ENCODE measurements at regions not wholly inside any gene's neighbourhood (a gene's known extent, or its start where the extent isn't known, plus 50 kb on each side); places are given as distances from the start of the nearest gene placed in this dataset.
"Not testable (repeated sequence)": the region's sequence is repeated elsewhere in the genome, so short reads cannot be mapped to it uniquely, and the experiment has no call there.

DNA sequence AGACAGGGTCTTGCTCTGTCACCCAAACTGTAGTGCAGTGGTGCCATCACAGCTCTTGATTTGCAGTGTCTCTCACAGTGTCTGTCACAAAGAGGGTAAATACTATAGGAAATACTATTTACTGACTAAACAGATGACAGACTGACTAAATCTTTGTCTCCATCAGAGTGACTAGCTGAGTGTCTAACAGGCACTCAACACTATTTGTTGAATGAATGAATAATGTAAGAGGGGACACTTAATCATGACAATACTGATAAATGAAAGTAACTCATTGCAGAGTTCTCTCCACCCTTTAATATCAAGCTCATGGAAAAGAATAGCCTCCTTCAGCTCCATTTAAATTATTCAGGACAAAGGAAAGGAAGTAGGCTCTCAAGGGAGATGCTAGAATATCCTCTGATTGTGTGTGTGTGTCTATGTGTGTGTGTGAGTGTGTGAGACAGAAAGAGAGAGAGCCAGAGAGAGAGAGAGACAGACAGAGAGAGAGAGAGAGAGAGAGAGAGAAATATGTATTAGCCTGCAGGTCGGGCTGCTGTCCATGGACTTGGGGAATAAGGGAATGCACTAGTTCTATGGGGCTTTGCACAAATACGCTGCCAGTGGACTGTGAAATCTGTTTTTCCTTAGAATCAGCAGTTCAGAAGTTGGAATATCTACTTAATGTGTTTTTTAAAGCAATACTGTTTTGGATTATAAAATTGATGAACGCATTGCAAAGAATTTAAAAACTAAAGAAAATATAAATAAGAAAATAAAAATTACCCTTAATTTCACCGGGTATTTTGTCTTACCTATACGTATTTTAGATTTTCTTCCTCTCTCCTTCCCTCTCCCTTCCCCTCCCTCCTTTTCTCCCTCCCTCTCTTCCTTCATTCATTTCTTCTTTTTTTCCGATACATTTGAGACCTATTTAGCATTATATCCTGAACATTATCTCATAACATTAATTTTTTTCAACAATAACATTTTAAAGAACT is 132.9 kb upstream of the LRIG1 start:
- no peak for DNase-seq

- DNase-seq, result no peak
Measured at GRCh38 chr3:66638717-66639116, 137.9 kb upstream of the LRIG1 start.

- no peak for DNase-seq
Measured at GRCh38 chr3:66639809-66640356, 139.1 kb upstream of the LRIG1 start.

DNA sequence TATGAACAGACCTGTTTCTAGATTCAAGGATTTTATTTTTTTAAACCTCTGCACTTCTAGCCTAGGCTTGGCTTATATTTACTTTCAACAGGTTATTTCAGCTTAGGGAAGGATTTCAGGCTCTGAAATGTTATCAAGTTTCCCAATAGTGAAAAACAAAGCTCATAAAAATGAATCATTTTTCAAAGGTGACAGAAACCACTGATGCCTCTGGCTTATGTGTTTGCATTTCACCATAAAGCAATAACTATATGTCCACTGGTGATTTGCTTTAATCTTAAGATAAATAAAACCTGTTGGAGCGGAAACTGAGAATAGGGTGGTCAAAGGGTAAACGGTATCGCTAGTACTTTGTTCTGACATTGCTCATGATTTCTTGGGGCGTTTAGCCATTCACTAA is 141.2 kb upstream of the LRIG1 start:
- peak; percentile 61 for DNase-seq

GRCh38 chr3:66642484-66642883 is 141.7 kb upstream of the LRIG1 start:
- peak; percentile 46 for DNase-seq

DNA sequence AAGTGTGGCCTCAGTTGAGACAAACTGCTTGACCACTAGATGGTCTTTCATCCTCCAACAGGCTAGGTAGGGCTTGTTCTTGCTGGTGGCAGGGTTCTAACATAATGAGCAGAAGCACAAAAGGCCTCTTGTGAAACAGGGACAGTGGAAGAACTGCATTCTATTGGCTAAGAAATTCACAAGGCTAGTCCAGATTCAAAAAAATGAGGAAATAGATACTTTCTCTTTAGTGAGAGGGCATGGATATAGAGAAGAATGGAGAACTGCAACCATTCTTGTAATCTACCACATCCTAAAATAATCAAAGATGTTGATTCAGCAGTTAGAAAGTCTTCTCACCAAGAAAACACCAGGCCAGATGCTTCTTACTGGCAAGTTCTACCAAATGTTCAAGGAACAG is 143.7 kb upstream of the LRIG1 start:
- DNase-seq, result no peak

DNA sequence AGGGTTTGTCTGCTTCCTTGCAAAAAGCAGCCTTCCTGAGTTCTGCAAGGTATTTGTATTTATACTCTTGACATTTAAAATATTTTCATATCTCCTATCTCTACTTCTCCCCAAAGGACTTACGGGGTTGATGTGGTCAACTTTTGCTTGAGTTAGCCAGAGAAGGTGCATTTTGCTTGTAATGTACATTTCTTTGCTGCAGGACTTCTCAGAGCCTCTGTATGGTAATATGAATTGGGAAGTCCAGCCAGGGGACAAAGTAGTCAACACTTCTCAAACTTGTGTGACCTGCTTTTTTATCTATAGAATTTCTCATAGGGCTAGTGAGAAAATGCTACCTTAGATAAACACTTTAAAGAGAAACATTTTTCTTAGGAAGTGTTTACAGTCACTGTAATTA is 148.2 kb upstream of the LRIG1 start:
- no peak for DNase-seq

DNA sequence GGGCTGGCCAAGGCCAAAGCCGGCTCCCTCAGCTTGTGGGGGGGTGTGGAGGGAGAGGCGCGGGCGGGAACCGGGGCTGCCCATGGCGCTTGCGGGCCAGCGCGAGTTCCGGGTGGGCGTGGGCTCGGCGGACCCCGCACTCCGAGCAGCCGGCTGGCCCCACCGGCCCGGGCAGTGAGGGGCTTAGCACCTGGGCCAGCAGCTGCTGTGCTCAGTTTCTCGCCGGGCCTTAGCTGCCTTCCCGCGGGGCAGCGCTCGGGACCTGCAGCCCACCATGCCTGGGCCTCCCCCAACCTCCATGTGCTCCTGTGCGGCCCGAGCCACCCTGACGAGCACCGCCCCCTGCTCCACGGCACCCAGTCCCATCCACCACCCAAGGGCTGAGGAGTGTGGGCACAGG is 150.7 kb upstream of the LRIG1 start:
- DNase-seq, result not testable (repeated sequence)

DNA sequence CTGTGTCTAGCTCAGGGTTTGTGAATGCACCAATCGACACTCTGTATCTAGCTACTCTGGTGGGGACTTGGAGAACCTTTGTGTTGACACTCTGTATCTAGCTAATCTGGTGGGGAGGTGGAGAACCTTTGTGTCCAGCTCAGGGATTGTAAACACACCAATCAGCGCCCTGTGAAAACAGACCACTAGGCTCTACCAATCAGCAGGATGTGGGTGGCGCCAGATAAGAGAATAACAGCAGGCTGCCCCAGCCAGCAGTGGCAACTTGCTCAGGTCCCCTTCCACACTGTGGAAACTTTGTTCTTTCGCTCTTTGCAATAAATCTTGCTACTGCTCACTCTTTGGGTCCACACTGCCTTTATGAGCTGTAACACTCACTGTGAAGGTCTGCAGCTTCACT is 151.3 kb upstream of the LRIG1 start:
- DNase-seq, result not testable (repeated sequence)

- no peak for DNase-seq
Measured at GRCh38 chr3:66655044-66655443, 154.2 kb upstream of the LRIG1 start.

DNA sequence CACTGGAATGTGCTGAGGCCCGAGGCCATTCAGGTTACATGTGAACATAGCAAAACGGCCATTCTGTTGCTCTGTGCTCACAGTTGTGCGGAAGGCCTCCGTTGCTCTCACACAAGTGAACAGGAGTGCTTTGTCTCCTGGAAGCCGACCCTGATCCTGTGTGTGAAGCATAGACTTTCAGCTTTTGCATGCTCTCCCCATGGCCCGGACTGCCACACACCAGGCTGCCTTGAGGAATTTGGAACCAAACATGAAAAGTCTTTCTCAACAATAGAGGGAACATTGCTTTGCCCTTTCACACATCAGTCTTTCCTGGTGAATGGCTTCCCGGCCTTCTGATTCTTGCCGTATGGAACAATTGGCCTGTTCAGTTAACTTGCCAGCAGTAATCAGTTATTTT is 154.8 kb upstream of the LRIG1 start:
- DNase-seq, result no peak

DNA sequence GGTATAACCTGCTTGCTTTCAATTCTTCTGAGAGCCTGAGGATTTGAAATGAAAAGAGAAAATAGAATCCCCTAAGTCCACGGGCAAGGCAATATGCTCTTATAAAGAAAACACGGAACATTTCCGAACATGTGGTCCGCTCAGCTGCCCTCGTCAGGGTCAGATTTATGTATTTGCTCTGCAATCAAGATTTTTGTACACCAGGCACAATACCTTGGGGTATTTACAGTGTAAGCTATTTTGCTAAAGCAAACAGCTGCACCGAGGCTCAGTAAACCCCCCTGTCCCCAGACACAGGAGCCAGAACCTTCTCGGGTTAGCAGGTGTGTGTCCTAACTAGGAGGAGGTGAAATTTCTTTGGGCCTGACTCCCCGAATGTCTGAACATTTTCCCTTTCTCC is 155.8 kb upstream of the LRIG1 start:
- peak; percentile 67 for DNase-seq

DNA sequence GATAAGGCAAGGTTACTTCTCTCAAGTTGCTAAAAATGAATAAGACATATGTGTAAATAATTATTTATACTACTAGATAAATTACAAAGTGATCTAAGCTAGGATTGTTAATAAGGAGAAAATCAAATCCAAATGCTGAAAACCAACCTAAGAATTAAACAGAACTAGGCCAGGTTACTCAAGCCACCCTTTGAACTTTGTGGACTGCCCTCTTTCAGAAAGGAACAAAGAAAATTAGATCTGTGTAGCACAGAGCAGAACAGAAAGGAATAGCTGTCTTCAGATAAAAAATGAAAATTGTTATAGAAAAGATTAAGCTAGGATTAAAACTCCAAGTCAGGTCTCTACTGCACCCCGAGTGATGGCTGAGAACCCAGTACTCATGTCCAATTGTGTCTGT is 158.2 kb upstream of the LRIG1 start:
- no peak for DNase-seq

DNA sequence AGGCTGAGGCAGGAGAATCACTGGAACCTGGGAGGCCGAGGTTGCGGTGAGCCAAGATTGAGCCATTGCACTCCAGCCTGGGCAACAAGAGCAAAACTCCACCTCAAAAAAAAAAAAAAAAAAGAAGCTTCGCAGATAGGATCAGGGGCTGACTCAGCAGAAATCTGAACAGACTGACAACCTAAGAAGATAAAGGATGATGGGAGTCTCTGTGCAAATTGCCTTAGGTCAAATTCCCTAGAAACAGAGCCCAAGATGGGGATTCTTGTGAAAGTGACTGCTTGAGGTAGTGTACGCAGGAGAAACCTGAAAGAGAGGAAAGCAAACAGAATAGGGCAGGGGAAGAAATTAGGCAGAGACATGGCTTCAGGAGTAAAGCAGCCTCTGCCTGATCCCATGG is 160.8 kb upstream of the LRIG1 start:
- no peak for DNase-seq

DNA sequence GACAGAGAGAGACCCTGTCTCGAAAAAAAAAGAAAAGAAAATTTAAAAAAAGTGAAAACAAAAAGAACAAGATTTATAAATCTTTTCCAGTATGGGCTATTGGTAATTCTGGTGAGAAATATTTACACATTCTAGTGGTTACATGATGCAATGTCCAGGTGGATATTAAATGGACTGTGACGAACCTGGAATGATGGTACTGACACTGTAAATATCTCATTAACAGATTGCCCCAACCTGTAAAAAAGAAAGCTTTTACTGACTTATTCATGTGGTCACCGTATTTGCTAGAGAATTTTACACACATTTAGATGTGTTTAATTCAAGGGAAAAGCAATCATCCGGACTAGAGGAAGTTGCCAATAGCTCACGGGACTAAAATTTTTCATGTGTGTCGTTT is 162.1 kb upstream of the LRIG1 start:
- peak; percentile 8 for DNase-seq

DNA sequence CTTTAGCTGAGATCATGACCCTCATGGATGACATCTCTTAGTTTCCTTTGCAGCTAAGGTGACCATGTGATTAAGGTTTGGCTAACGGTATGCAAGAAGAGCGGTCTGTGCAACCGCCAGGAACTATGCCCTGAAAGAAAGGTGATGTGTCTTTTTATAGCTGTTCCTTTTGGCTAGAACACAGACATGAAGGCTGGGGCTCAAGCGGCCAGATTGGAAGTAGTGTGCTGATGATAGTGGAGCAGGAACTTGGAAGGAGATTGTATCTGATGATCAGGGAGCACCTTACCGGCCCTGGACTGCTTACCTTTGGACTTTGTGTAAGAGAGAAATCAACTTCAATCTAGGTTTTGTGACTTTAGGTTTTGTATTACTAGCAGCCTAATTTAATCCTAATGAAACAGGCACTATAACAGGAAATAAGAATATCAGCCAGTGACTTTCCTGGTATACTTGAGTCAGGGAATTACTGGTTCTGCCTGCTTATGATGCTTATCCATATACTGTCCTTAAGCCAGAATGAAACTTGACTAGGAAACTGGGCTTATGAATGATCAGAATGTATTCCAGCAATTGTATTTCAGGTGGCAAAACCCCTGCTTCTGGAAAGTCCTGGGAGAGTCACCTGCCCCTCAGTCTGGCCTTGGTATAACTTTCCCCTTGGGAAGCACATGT is 164.3 kb upstream of the LRIG1 start:
- DNase-seq, result no peak

GRCh38 chr3:66666362-66666761 is 165.5 kb upstream of the LRIG1 start:
- peak; percentile 66 for DNase-seq

DNA sequence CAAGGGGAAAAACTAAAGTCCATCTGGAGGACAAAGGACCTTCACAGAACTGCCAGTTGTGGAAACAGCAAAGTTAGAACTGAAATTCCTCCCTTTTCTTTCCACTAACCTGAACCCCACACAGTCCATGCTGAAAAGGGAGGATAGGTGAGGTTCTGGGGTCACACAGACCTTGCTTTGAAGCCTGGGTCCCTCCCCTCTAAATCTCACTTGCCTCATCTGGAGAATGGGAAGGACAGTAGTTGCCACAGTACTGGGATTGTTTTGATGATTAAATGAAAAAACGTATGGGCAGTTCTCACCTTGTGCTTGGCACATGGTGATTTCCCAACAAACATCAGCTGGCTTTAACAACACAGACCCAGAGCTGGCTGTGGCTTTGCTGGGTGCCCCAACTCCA is 166.4 kb upstream of the LRIG1 start:
- no peak for DNase-seq

DNA sequence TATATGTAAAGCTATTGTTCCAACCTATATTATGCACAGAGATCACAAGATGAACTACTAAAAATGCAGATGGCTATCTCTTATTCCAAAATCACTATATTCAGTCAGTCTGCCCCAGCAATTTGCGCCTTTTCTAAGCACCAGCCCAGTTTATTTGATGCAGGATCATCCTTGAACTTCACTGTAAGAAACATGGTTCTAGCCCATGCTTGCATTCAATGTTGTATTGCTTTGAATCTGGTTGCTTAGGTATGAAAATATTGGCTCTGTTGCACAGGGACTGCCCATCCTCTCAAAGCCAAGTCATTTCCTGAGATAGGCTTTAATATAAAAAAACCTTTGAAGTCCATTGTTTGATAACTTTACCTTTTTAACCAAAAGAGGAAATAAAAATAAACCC is 170.5 kb upstream of the LRIG1 start:
- no peak for DNase-seq

DNA sequence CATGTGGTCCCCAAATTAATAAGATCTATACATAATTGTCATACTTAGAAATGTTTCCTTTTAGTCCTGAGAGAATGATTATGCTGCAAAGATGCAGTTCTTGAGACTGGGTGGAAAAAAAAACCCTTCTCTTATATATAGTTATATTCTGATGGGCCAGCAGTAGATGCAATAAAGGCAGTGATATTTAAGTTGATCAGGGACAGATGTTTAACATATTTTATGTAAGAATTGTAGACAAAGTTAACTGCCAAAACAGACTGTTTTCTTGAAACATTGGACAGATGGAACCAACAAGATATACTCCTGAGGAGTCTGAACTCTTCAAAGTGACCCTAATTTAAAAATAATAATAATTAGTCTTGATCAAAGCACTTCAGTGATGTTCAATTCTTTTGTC is 172.0 kb upstream of the LRIG1 start:
- DNase-seq, result no peak

DNA sequence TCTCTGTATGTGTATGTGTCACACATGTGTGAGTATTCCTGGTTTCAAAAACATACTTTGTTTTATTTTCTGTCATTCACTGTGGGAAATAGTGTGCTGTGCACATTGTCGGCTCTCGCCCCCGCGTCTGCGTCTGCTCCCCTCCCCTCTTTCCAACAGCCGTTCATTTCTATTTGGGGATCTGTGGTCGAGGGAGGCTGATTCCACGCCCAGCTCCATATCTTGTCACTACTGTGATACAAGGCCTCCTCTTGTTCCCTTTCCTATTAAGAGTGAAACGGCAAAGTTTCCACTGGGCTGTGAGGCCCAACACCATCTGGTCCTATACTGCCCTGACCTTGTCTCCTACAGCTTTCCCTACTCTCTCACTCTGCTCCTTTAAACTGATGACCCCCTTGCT is 172.5 kb upstream of the LRIG1 start:
- DNase-seq, result no peak

DNA sequence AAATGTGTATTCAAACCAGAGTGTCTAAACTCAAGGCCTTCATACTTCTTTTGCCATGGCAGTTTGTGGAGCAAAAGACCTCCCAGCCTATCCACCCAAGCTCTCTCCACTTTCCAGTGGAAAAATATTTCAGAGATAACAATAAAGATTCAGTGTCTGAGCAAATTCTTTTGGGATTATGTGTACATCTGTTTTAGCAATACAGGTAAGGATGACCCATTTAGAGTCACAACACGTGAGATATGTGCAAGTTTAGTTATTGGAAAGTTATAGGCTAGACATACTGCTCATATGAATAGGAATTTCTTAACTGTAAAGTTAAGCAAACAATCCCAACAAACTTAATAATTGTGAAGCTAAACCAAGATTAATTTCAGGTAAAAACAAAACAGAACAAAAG is 174.5 kb upstream of the LRIG1 start:
- DNase-seq, result no peak

- DNase-seq, result no peak
Measured at GRCh38 chr3:66692042-66692765, 191.4 kb upstream of the LRIG1 start.
